ENCODE measurements at regions not wholly inside any gene's neighbourhood (a gene's known extent, or its start where the extent isn't known, plus 50 kb on each side); places are given as distances from the start of the nearest gene placed in this dataset.
"Not testable (repeated sequence)": the region's sequence is repeated elsewhere in the genome, so short reads cannot be mapped to it uniquely, and the experiment has no call there.

DNA sequence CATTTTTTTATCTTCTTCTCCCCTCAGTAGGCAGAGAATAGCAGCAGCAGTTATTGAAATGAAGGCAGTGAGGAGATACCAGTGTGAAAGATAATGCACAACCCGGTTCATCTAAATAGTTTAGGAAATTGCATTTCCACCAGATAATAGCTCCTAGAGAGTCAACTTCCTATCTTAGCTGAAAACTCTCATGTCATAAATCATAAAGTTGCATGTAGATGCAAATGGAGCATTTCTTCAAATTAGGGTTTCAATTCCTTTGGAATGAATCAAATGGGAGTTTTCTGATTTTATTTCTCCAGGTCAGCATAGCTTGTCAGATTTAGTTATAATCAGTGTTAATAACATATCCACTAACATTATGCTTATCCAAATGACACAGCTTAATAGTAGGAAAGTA, 335.3 kb downstream of the CNTNAP4 start:
- no peak for DNase-seq

DNA sequence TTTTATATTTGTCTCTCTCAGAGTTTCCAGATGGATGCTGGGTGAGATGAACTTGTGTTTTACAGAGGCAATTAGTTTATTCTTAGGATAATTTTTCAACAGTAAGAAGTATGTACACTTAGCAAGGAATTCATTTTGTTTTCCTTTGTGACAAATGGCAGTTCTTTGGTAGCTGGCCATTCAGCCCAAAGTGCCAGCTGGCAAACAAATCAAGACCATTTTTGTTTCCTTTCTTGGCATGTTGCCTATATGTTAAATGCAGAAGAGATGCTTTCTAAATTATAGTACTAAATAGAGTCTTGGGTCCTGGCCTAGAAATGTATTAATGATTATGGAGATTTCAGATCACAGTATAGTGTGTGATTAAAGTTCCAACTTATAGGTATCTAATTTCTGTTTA, 337.1 kb downstream of the CNTNAP4 start:
- peak; percentile 66 to 72 for DNase-seq

DNA sequence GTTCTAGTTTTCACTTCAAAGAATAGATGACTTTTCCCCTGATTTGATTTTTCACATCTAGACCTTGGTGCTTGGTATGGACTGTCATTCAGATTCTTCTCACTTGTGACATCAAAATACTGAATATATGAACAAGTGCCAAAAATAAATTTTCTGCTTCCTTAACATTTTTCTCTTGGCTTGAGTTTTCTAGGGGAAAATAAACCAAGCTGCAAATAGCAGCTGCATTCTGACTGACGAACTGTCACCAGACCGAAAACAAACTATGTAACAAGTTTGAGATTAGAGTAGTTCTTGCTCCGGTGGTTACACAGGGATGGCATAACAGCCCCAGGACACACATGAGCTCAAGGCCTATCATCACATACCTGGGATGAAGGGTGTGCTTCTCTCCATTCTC, 345.7 kb downstream of the CNTNAP4 start:
- no peak for DNase-seq

DNA sequence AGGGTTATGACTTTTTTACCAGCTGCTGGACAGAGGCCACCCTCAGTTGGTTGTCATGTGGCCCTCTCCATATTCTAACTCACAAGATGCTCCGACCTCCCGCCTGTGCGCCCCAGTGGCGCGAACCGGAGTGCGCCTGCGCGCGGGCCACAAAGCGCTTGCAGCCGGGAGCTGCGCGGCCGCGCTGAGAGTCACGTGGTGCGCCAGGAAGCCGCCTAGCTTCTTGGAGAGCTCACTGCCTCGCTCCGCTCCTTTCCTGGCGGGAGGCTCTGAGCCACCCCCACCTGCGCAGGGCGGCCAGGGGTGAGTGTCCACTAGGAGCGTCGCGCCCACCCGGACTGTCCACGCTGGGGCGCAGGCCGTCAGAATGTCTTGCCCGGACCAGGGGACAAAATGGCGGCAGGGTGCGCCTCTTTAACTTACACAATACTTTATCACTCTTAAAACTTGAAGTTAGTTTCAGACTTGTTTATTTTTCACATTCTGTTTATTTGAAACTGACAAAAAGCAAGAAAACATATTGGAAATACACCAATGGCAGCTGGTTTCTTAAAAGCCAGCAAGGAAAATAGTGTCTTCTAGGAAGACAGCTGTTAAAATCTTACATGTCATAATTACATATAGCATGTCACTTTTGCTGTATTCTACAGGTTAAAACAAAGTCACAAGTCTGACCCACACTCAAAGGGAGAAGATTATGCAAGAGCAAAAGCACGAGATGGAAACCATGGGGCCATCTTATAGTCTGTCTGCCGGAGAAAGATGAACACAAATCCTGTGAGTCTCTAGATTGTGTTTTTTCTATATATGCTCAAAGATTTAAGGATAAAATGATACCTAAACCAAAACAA, 357.9 kb downstream of the CNTNAP4 start:
- no peak for DNase-seq

DNA sequence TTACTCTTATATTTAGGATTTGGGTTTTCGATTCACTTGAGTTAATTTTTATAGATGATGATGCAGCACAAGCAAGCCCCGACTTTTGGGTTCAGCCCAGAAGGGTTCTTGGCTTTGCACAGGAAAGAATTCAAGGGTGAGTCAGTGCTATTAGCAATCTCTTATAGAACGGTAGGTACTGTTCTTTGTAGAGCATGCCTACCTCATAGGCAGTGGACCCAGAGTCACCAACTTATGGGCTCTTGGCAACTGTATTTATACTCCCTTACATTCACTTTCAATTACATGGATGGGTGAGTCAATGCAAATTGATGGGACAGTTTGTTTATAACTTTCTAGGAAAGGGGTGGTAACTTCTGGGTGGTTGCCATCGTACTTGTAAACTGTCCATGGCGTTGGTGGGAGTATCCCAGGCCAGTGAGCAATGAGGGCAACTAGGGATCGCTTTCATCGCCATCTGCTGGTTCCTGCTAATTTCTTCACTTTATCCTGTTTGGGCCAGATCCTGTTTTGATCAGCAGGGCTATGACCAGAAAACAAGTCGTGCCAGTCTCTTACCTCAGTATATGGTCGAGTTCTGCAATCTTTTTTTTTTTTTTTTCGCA, 362.6 kb downstream of the CNTNAP4 start:
- DNase-seq: no peak

DNA sequence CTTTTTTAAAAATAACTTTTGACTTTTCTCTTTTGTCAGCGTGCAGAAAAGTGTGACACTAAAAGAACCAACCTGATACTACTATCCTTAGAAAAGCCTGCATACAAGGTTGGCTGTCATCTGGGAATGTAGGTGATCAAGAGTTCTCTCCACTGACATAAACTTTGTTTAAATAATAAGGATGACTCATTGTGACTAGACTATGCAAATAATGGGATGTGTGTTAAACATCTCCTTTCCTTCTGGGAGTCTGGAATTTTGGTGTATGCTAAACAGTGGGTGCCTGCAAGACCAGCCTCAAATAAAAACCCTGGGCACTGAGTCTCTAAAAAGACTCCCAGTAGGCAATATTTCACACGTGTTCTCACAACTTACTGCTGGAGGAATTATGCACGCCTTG, 373.4 kb downstream of the CNTNAP4 start:
- no peak for DNase-seq

DNA sequence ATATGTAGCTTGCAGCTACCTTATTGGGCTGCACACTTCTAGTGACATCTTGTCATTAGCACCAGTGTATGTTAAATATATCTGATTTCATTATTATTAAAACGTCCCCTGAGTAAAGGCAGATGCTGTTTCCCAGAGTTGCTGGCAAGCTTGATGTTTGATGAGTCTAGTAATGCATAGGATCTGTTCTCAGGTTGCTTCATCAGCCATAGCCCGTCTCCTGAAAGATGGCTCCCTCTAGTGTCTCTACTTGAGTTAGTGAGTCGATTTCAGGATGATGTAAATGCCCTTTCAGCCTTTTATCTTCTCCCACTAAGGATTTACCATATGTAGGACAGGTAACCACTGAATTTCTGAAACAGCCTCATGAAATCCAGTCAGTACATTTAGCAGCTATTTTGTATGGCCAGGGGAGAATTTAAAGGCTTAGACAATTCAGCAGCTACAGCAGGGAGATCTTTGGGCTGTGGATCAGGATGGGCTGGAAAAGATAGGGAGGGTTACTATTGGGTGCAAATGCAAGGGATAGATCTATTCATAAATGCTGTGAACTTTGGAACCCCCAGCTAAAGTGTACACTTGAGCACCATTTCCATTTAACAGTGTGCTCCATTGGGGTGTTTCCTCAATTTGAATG, 376.3 kb downstream of the CNTNAP4 start:
- peak; percentile 34 to 56 for DNase-seq

DNA sequence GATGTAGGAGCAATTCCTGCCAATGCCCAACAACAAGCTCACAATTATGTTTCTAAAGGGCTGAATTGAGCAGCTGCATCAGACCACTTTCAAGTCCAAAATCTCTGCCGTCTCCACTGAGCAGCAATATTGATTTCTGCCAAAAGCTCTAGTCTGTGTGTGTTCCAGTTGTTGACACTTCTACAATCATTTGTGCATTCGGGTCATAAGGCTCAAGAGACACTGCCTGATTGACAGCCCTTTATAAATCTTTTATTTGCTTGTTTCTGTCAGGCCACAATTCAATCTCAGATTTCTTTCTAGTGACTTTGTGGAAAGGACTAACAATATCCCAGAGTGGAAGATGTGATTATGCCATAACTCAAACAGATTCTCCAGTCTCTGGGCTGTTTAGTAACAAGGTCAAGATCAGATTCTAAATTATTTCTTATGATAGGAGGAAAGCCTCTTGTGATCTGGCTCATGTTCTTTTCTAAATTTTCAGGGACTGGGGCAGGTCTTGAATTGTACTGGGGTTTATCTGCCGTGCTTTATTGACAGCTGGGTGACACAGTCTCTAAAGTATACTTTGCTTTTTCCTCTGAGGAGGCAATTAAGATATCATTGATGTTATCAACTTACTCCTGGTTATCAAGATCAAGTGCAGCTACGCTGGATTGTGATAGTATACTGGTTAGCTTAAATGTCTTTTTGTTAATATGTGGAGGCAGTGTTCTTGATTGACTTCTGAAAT, 377.1 kb downstream of the CNTNAP4 start:
- DNase-seq: no peak

DNA sequence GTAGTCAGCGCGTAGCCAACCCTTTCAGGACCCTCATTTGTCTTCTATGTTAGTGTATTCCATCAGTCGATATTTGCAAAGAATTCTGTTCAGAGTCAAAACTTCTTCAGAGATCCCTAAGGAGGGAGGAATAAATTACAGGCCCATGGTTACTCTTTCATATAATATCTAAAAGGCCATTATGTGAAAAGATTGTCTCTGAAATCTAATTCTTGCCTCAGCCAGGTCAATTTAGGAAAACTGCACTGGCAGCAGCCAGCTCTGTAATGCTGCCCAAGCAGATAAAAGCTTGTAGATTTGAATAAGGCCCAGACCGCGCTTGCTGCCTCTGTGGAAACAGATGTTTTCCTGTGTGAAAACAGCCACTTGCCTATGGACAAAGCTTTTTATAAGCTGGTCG, 379.8 kb downstream of the CNTNAP4 start:
- DNase-seq: peak; percentile 38 to 46

DNA sequence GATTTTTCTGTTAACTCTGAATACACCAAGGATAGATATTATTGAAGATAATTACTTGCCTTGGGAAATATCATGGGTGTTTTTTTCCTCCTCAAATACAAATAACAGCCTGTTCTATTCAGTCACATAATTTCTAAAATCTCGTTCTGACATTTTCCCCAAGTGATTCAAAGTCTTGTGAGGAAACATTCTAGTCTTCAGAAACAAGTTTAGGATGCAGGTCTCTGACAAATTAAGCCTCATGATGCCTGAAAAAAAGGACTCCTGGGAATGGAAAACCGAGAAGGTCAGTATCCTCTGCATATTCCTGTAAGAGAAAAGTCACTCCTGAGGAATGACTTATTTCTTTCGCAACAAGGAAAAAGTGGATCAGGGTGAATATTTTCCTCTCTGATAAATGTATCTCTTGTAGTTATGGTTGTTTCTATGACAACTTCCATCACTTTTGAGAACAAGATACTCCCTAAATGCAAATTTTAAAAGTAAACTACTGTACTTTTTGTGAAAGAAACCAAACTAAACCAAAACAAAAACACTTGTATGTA, 384.6 kb downstream of the CNTNAP4 start:
- no peak for DNase-seq

DNA sequence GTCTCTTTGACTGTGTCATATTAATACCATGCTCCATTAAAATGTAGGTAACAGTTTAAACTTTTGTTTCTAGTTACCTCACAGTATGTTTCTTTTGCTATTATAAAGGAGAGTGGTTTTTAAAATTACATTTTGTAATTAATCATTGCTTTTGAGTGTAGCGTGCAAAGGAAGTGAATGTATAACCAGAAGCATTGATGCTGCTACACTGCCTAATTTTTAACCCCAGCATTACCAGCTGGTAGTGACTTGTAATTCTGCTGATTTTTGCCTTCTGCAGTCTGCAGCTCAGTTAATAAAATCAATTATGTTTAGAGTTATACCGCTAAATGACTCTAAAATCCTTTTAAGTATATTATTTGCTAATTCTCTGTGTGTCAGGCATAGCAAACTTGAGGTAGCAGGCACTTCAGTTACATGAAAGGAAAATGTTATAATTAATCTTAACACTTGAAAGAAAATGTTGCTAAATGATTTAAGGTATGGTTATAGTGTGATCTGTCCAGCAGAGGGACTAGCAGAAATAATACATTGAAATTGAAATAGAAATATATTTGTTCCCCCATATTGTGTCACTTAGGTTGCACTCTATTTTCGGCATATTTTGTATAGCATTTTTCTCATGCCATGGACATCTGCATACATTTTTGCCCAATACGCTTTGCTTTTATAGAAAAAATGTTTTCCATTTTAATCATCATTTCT, 388.5 kb downstream of the CNTNAP4 start:
- DNase-seq: no peak

DNA sequence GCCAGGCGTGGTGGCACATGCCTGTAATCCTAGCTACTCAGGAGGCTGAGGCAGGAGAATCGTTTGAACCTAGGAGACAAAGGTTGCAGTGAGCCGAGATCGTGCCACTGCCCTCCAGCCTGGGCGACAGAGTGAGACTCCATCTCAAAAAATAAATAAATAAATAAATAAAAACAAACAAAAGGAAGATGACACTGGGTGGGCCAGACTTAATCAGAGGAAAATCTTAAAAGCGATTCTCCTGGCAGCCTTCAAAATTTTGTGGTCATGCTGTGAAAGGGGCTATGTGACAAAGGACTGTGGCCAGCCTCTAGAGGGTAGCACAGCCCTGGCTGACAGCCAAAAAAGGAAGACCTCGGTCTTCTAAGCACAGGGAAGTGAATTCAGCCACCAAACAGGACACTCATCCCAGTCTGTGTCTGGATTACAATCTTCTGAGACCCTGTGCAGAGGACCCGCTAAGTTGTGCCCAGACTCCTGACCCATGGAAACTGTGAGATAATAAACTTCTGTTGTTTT, 391.1 kb downstream of the CNTNAP4 start:
- no peak for DNase-seq

DNA sequence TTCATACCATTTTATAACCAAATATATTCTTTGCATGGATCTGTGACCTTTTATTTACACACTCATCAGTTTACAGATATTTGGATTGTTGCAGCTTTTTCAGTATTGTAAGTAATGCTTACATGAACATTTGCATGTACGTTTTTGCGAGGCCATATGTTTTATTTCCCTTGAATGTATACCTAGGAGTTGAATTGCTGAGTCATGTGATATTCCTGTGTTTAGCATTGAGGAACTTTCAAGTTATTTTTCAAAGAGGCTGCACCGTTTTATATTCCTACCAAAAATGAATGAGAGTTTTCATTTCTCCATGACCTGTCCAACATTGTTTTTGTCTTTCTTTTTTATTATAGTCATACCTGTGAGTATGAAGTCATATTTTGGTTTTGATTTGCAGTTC, 392.1 kb downstream of the CNTNAP4 start:
- DNase-seq: no peak

DNA sequence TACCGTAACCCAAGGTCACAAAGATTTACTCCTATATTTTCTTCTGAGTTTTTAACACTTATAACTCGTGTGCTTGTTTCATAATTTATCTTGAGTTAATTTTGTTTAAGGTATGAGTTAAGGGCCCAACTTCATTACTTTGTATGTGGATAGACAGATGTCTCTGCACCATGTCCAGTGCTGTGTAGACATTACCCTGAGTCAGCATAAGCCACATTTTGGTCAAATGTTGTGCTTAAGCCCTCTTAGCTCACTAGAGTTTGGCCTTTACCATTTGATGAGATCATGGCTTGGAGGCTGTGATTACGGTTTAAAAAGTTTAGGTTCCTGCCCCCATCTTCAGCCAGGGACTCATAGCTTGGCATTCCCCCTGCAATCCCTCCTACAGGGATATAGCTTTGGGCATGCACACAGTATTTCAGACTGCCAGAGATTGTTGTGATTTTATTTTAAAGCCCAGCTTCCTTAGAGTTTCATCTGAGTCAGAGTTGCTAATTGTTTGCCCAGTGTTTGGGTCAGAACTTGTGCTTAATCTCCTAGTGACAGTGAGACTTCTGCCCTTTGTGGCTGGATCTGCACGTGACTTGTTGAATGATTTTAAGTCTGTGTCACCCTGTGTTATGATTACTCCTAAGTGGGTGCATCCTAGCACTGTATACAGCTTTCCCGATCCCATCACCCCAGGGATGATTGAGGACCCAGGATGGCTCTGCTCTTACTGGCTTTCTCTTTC, 393.1 kb downstream of the CNTNAP4 start:
- no peak for DNase-seq

DNA sequence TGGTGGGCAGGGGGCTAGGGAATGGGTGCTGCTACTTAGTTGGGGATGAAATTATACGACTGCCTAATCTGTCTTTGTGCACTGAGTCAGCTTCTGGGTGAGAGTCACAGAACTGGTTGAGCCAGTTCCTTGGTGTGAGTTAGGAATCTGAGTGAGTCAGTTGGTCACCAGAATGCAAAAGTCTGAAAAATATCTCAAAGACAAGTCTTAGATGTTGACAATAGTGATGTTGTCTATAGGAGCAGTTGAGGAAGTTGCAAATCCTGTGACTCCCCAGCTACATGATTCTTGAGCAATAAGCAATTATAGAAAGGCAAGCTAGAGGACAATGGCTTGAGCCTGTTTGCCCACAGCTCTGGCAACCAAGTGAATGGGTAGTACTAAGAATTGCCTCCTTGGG, 399.2 kb downstream of the CNTNAP4 start:
- DNase-seq: no peak

DNA sequence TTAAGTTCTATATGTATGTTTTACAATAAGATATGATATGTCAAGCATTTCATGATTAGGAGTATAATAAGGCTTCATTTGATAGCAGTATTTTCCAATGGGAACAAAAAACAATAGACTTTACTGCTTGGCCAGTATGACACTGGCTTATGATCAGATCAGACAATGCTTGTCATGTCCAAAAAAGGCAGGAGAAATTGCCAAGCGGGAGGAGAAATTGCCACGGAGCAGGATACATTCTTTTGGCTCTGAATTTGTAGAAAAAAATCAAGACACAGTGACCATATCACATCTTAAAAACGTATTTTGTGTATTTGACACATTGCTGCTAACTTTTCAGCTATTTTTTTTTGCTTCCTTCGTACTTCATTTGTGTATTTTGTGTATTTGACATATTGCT, 404.1 kb downstream of the CNTNAP4 start:
- DNase-seq: no peak

DNA sequence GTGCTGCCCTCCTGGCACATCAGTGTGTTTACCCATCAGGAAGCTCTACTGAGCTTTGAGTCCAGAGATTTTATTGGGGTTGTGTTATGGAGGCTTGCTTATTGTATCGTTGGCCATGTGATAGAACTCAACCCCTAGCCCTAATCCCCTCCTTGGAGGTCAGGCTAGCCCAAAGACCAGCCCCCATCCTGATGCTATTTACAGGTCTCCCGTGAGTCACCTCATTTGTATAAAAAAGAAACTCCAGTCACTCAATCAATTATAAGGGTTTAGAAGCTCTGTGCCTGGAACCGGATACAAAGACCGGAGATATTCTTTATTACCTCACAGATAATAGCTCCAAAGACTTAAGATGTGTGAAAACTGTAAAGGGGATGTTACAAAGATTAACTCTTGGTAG, 405.9 kb downstream of the CNTNAP4 start:
- no peak for DNase-seq

DNA sequence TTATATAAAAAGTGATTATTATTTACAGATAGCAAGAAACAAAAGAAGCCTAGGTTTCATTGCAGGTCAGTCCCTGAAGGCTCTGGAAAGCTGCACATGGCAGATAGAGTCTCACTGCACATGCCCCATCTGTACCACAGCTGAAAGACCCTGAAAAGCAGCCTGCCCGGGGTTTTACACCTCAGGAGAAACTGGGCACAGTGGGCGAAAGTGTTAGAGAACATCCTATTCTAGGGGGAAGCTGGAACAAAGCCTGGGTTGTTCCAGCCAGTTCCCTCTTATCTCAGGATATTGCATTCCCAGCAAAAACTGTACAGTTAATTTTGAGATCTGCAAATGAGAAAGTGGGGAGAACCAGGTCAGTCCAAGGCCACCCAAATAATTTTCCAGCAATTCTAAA, 419.7 kb downstream of the CNTNAP4 start:
- no peak for DNase-seq

DNA sequence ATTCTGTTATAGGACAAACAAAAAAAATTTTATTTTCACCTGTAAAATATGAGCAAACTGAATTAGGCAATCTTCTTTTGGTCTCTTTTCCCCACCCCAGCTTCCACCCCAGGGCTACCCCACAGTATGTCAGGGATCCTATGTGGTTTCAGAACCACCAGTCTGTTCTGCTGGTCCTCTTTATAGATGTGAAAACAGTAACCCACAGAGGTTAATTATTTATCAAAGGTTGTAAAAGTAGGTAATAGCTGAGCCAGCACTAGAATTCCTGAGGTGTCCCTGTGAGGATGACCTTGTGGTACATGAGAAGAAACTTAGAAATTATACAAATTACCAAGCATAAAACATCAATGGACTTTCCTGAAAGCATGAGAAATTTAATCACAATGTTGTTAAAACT, 428.7 kb downstream of the CNTNAP4 start:
- no peak for DNase-seq

DNA sequence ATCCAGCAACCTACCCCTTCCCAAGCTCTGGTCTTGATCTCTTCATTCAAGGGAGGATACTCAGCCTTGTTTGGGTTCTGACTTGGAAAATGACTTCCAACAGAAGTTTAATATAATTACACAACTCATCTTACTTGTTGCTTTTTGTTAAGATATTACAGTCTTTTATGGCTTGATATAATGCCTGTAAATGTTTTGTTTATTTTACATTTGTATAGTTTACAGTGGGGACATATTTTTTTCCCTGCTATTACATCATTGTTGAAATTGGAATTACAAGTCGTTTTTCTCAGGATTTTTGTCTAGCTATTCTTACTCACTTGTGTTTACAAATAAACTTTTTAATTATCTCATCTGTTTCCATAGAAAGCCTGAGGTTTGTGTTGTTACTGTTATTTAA, 436.0 kb downstream of the CNTNAP4 start:
- DNase-seq: peak in 1 of 2 donors; percentile 12

DNA sequence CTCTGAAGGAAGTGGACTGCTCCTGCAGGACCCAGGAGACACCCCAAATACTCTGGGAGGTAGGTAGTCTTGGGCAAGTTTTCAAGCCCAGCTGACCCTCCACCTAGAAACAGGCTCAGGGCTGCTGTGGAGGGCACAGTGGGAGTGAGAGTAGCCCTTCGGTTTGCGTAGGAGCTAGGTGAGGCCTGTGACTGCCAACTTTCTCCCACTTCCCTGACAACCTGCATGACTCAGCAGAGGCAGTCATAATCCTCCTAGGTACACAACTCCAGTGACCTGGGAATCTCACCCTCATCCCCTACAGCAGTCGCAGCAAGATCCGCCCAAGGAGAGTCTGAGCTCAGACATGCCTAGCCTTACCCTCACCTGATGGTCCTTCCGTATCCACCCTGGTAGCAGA, 439.1 kb downstream of the CNTNAP4 start:
- not testable (repeated sequence) for DNase-seq

All from right lung (tissue), 2 donors.